IPS-NIHi7 (cell line): ENCODE measurements at regions not wholly inside any gene's neighbourhood (a gene's known extent, or its start where the extent isn't known, plus 50 kb on each side); places are given as distances from the start of the nearest gene placed in this dataset.
"Not testable (repeated sequence)": the region's sequence is repeated elsewhere in the genome, so short reads cannot be mapped to it uniquely, and the experiment has no call there.

Experiments used
- DNase-seq: peaks from one replicate; pipeline ENCODE4 v3.0.0; 2012; ENCODE audit warnings: mixed read lengths; ENCODE audit errors: extremely low spot score

- DNase-seq, result no peak
Measured at GRCh38 chr15:98523912-98524662, 124.3 kb upstream of the IGF1R start.

- no peak for DNase-seq
Measured at GRCh38 chr15:98524838-98525660, 123.3 kb upstream of the IGF1R start.

GRCh38 chr15:98525661-98526001 is 122.7 kb upstream of the IGF1R start:
- DNase-seq, result no peak

- no peak for DNase-seq
Measured at GRCh38 chr15:98526094-98526493, 122.2 kb upstream of the IGF1R start.

- no peak for DNase-seq
Measured at GRCh38 chr15:98528046-98528725, 120.2 kb upstream of the IGF1R start.

- no peak for DNase-seq
Measured at GRCh38 chr15:98529205-98530145, 118.9 kb upstream of the IGF1R start.

GRCh38 chr15:98530570-98530969 is 117.8 kb upstream of the IGF1R start:
- DNase-seq, result no peak

- DNase-seq, result no peak
Measured at GRCh38 chr15:98532063-98532462, 116.3 kb upstream of the IGF1R start.

- no peak for DNase-seq
Measured at GRCh38 chr15:98536976-98537375, 111.4 kb upstream of the IGF1R start.

GRCh38 chr15:98537516-98538060 is 110.8 kb upstream of the IGF1R start:
- DNase-seq, result no peak

- no peak for DNase-seq
Measured at GRCh38 chr15:98541519-98541918, 106.8 kb upstream of the IGF1R start.

- no peak for DNase-seq
Measured at GRCh38 chr15:98543237-98543636, 105.1 kb upstream of the IGF1R start.

- DNase-seq, result no peak
Measured at GRCh38 chr15:98546329-98546728, 102.0 kb upstream of the IGF1R start.

GRCh38 chr15:98547275-98547674 is 101.1 kb upstream of the IGF1R start:
- DNase-seq, result no peak

- peak; percentile 52 for DNase-seq
Measured at GRCh38 chr15:98547741-98548138, 100.6 kb upstream of the IGF1R start.

- peak; percentile 69 for DNase-seq
Measured at GRCh38 chr15:98548139-98548971, 100.0 kb upstream of the IGF1R start.

GRCh38 chr15:98549003-98549402 is 99.3 kb upstream of the IGF1R start:
- DNase-seq, result no peak

GRCh38 chr15:98549741-98550140 is 98.6 kb upstream of the IGF1R start:
- DNase-seq, result no peak

- DNase-seq, result not testable (repeated sequence)
Measured at GRCh38 chr15:98550363-98550762, 98.0 kb upstream of the IGF1R start.

- no peak for DNase-seq
Measured at GRCh38 chr15:98551936-98552562, 96.3 kb upstream of the IGF1R start.
